ENCODE measurements at regions not wholly inside any gene's neighbourhood (a gene's known extent, or its start where the extent isn't known, plus 50 kb on each side); places are given as distances from the start of the nearest gene placed in this dataset.

- DNase-seq, result no peak
Observed at GRCh38 chr4:160877087-160877790, 1286.6 kb downstream of the FSTL5 start.

- DNase-seq, result no peak
Observed at GRCh38 chr4:160880180-160880579, 1283.6 kb downstream of the FSTL5 start.

GRCh38 chr4:160887668-160888067 is 1276.1 kb downstream of the FSTL5 start:
- no peak for DNase-seq

GRCh38 chr4:160894128-160894527 is 1269.7 kb downstream of the FSTL5 start:
- no peak for DNase-seq

- no peak for DNase-seq
Observed at GRCh38 chr4:160894809-160895208, 1269.0 kb downstream of the FSTL5 start.

- DNase-seq, result no peak
Observed at GRCh38 chr4:160927311-160927710, 1236.5 kb downstream of the FSTL5 start.

GRCh38 chr4:160928482-160928881 is 1235.3 kb downstream of the FSTL5 start:
- DNase-seq, result no peak

- no peak for DNase-seq
Observed at GRCh38 chr4:160947653-160948052, 1216.1 kb downstream of the FSTL5 start.

GRCh38 chr4:160956875-160957274 is 1206.9 kb downstream of the FSTL5 start:
- DNase-seq, result no peak

GRCh38 chr4:160969925-160970324 is 1193.9 kb downstream of the FSTL5 start:
- no peak for DNase-seq

- no peak for DNase-seq
Observed at GRCh38 chr4:160980091-160980490, 1183.7 kb downstream of the FSTL5 start.

GRCh38 chr4:160981083-160981482 is 1182.7 kb downstream of the FSTL5 start:
- DNase-seq, result no peak

- DNase-seq, result no peak
Observed at GRCh38 chr4:160983035-160983434, 1180.8 kb downstream of the FSTL5 start.

- DNase-seq, result no peak
Observed at GRCh38 chr4:161002386-161002785, 1161.4 kb downstream of the FSTL5 start.

GRCh38 chr4:161003418-161004057 is 1160.3 kb downstream of the FSTL5 start:
- DNase-seq, result no peak

GRCh38 chr4:161005746-161006145 is 1158.1 kb downstream of the FSTL5 start:
- DNase-seq, result no peak

- DNase-seq, result no peak
Observed at GRCh38 chr4:161008527-161008926, 1155.3 kb downstream of the FSTL5 start.

GRCh38 chr4:161010227-161010626 is 1153.6 kb downstream of the FSTL5 start:
- no peak for DNase-seq

Measured in activated gamma-delta T cell (primary cell).